ENCODE measurements at regions not wholly inside any gene's neighbourhood (a gene's known extent, or its start where the extent isn't known, plus 50 kb on each side); places are given as distances from the start of the nearest gene placed in this dataset.

GRCh38 chr6:82741325-82741995, 324.2 kb downstream of the UBE3D start:
- TF ChIP-seq CTCF (IDR thresholded peaks at IDR 0.05), result no peak
- no peak for TF ChIP-seq POLR2A (IDR thresholded peaks at IDR 0.05)
